ENCODE measurements at regions not wholly inside any gene's neighbourhood (a gene's known extent, or its start where the extent isn't known, plus 50 kb on each side); places are given as distances from the start of the nearest gene placed in this dataset.

DNA sequence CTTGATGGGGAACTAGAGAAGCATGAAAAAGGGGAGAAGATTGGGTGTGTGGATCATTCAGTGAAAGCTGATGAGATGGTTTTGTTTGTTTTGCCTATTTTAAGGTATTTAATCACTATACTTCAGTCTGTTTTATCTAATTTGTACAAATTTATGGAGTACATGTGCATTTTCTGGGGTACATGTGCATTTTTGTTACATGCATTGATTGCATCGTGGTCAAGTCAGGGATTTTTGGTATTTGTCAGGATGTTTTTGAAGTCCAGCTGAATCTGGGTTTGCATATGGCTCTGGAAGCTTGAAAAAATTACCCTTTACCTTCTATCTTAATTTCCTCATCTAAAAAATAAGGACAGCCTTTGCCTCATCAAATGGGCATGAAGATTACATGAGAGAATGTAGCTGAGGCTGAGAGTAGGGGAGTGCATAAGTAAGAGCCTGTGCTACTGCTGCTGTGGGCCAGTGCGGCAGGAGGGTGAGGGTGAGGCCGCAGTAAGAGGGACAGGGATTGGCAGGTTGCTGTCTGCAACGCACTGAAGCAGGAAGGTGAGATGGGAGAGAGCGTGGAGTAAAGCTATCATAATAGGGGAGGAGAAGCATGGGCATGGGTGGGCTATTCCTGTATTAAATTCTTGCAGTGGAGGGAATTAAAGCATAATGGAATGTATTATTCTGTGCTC is 139.8 kb downstream of the NPR3 start:
- peaks cover 2% of the 10 kb centered on the region for H3K27me3 Mint-ChIP-seq (ENCODE audit: unreplicated experiment)
- DNase-seq = no peak
- TF ChIP-seq, protein P1, sequence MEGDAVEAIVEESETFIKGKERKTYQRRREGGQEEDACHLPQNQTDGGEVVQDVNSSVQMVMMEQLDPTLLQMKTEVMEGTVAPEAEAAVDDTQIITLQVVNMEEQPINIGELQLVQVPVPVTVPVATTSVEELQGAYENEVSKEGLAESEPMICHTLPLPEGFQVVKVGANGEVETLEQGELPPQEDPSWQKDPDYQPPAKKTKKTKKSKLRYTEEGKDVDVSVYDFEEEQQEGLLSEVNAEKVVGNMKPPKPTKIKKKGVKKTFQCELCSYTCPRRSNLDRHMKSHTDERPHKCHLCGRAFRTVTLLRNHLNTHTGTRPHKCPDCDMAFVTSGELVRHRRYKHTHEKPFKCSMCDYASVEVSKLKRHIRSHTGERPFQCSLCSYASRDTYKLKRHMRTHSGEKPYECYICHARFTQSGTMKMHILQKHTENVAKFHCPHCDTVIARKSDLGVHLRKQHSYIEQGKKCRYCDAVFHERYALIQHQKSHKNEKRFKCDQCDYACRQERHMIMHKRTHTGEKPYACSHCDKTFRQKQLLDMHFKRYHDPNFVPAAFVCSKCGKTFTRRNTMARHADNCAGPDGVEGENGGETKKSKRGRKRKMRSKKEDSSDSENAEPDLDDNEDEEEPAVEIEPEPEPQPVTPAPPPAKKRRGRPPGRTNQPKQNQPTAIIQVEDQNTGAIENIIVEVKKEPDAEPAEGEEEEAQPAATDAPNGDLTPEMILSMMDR (IDR thresholded peaks at IDR 0.05; ENCODE audit: partially characterized antibody, unreplicated experiment) = no peak
- H3K9me3 Mint-ChIP-seq (ENCODE audit: unreplicated experiment) = peaks cover 1% of the 10 kb centered on the region
- H3K4me1 Mint-ChIP-seq (ENCODE audit: low read depth, unreplicated experiment) = peaks cover 5% of the 10 kb centered on the region
- H3K4me3 Mint-ChIP-seq (ENCODE audit: unreplicated experiment) = no peak overlapping the region
- no peaks in the 10 kb centered on the region for H3K36me3 Mint-ChIP-seq (ENCODE audit: unreplicated experiment)
- H3K27ac Mint-ChIP-seq (ENCODE audit: unreplicated experiment) = no peak overlapping the region

- Mint-ChIP-seq H3K4me3 (ENCODE audit: unreplicated experiment) (no peak overlapping the region), H3K4me1 (ENCODE audit: low read depth, unreplicated experiment) (peaks cover 5% of the 10 kb centered on the region), H3K9me3 (ENCODE audit: unreplicated experiment) (peaks cover 1% of the 10 kb centered on the region), H3K27ac (ENCODE audit: unreplicated experiment) (no peak overlapping the region), H3K36me3 (ENCODE audit: unreplicated experiment) (no peaks in the 10 kb centered on the region), H3K27me3 (ENCODE audit: unreplicated experiment) (peaks cover 2% of the 10 kb centered on the region)
- TF ChIP-seq, protein P1 (IDR thresholded peaks at IDR 0.05; ENCODE audit: partially characterized antibody, unreplicated experiment) = no peak
- no peak for DNase-seq
Measured at GRCh38 chr5:32851559-32852173, 140.5 kb downstream of the NPR3 start.

- no peak overlapping the region for H3K27ac Mint-ChIP-seq (ENCODE audit: unreplicated experiment)
- peak; percentile 24 for DNase-seq
- H3K4me1 Mint-ChIP-seq (ENCODE audit: low read depth, unreplicated experiment) = peaks cover 5% of the 10 kb centered on the region
- H3K36me3 Mint-ChIP-seq (ENCODE audit: unreplicated experiment) = no peaks in the 10 kb centered on the region
- H3K9me3 Mint-ChIP-seq (ENCODE audit: unreplicated experiment) = peaks cover 1% of the 10 kb centered on the region
- H3K27me3 Mint-ChIP-seq (ENCODE audit: unreplicated experiment) = peaks cover 2% of the 10 kb centered on the region
- H3K4me3 Mint-ChIP-seq (ENCODE audit: unreplicated experiment) = no peak overlapping the region
- TF ChIP-seq, protein P1 (IDR thresholded peaks at IDR 0.05; ENCODE audit: partially characterized antibody, unreplicated experiment) = no peak
Measured at GRCh38 chr5:32852535-32852934, 141.4 kb downstream of the NPR3 start.

DNA sequence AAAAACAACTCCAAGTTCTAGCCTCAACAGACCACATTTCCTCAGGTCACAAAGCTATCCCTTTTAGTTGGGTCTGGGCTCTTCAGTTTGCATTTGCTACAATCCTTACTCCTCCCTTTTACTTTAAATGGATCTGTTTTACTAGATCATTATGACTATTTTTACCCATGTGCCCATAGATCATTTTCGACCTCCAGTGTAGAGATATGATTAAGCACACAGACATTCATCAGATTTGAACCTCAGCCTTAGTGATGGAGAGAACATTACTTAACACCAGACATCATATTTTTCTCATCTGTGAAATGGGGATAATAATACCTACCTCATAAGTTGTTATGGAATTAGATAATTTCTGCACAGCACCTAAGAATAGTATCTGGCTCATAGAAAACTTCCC is 141.9 kb downstream of the NPR3 start:
- Mint-ChIP-seq H3K4me1 (ENCODE audit: low read depth, unreplicated experiment) (peaks cover 5% of the 10 kb centered on the region), H3K4me3 (ENCODE audit: unreplicated experiment) (no peak overlapping the region), H3K9me3 (ENCODE audit: unreplicated experiment) (peaks cover 1% of the 10 kb centered on the region), H3K27me3 (ENCODE audit: unreplicated experiment) (peaks cover 2% of the 10 kb centered on the region), H3K36me3 (ENCODE audit: unreplicated experiment) (no peaks in the 10 kb centered on the region), H3K27ac (ENCODE audit: unreplicated experiment) (no peak overlapping the region)
- TF ChIP-seq, protein P1 (IDR thresholded peaks at IDR 0.05; ENCODE audit: partially characterized antibody, unreplicated experiment) = no peak
- DNase-seq = no peak

DNA sequence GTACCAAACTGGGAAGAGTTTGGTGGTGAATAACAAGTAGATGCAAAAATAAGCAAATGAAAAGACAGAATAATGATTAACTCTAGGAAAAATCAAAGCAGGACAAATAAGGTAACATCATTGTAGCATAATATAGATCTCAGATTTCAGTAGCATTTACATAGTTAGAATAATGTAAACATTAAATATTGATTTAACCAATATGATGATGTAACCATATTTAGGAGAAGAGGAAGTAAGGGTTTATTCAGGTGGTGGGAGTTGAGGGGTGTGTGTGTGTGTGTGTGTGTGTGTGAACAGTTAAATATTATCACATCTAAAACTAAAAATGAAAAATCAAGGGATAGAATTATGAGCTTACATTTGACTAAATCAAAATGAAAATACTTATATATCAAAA is 143.4 kb downstream of the NPR3 start:
- Mint-ChIP-seq H3K27ac (ENCODE audit: unreplicated experiment) (no peak overlapping the region), H3K4me3 (ENCODE audit: unreplicated experiment) (no peak overlapping the region), H3K27me3 (ENCODE audit: unreplicated experiment) (peaks cover 3% of the 10 kb centered on the region), H3K36me3 (ENCODE audit: unreplicated experiment) (peaks cover 6% of the 10 kb centered on the region), H3K4me1 (ENCODE audit: low read depth, unreplicated experiment) (peaks cover 5% of the 10 kb centered on the region), H3K9me3 (ENCODE audit: unreplicated experiment) (peaks cover 1% of the 10 kb centered on the region)
- no peak for DNase-seq
- TF ChIP-seq, protein P1 (IDR thresholded peaks at IDR 0.05; ENCODE audit: partially characterized antibody, unreplicated experiment) = no peak
